Cardiac muscle cell (in vitro differentiated cells and primary cell): ENCODE measurements at regions not wholly inside any gene's neighbourhood (a gene's known extent, or its start where the extent isn't known, plus 50 kb on each side); places are given as distances from the start of the nearest gene placed in this dataset.

Source experiments
- DNase-seq, 2 donors: peaks; one replicate each; pipeline versions ENCODE4 v3.0.0 to v3.0.0-alpha.2; 2010 to 2017; ENCODE audit warnings: low read depth in 1 of 2, low spot score in 1 of 2
- H3K27ac ChIP-seq: fragments of 200-600 bp; sonication (generic); 2 replicates; pipeline ENCODE4 v1.5.1; 2016
- H3K27me3 ChIP-seq: fragments of 200-600 bp; sonication (generic); 2 replicates; pipeline ENCODE4 v1.6.0; 2016; ENCODE audit warnings: control low read depth
- H3K36me3 ChIP-seq: fragments of 200-600 bp; sonication (generic); 2 replicates; pipeline ENCODE4 v1.5.1; 2016; ENCODE audit warnings: control low read depth
- H3K4me1 ChIP-seq: fragments of 200-600 bp; sonication (generic); 2 replicates; pipeline ENCODE4 v1.8.1; 2017; ENCODE audit warnings: low read depth, mild to moderate bottlenecking, mixed run types
- H3K4me3 ChIP-seq: fragments of 200-600 bp; sonication (generic); 2 replicates; pipeline ENCODE4 v1.5.1; 2016; ENCODE audit warnings: mild to moderate bottlenecking
- H3K9me3 ChIP-seq: fragments of 200-600 bp; sonication (generic); 2 replicates; pipeline ENCODE4 v1.5.1; 2017; ENCODE audit warnings: low read depth, mild to moderate bottlenecking, control low read depth
- TF ChIP-seq, protein P1 (sequence below): IDR thresholded peaks from 2 replicates; pipeline ENCODE4 v1.5.1; 2012; ENCODE audit warnings: low read depth, mild to moderate bottlenecking, low read length

- no peaks in the 10 kb centered on the region for H3K36me3 ChIP-seq
- H3K27me3 ChIP-seq, result peaks cover 86% of the 10 kb centered on the region
- H3K9me3 ChIP-seq, result no peaks in the 10 kb centered on the region
- H3K4me1 ChIP-seq, result no peaks in the 10 kb centered on the region
- no peak overlapping the region for H3K27ac ChIP-seq
- H3K4me3 ChIP-seq, result peak overlapping the region; percentile 13
- TF ChIP-seq, protein P1, sequence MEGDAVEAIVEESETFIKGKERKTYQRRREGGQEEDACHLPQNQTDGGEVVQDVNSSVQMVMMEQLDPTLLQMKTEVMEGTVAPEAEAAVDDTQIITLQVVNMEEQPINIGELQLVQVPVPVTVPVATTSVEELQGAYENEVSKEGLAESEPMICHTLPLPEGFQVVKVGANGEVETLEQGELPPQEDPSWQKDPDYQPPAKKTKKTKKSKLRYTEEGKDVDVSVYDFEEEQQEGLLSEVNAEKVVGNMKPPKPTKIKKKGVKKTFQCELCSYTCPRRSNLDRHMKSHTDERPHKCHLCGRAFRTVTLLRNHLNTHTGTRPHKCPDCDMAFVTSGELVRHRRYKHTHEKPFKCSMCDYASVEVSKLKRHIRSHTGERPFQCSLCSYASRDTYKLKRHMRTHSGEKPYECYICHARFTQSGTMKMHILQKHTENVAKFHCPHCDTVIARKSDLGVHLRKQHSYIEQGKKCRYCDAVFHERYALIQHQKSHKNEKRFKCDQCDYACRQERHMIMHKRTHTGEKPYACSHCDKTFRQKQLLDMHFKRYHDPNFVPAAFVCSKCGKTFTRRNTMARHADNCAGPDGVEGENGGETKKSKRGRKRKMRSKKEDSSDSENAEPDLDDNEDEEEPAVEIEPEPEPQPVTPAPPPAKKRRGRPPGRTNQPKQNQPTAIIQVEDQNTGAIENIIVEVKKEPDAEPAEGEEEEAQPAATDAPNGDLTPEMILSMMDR, result no peak
- no peak for DNase-seq
Observed at GRCh38 chr14:101458741-101459550, 102.3 kb upstream of the DIO3 start.

DNA sequence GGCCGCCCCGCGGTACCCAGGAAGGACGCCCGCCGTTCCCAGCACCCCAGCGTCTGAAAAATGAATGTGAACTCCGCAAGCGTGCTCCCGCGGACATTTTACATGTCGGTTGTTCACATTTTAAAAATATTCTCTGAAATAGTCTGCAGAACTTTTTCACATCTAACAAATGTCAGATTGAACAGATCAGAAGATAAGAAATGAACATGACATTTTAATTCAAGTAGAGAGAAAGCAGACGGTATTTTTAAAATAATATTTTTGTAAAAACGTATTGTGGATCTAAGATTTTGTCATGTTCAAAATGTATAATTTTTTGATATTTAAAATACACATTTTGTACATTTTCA is 101.8 kb upstream of the DIO3 start:
- DNase-seq, result no peak
- peak overlapping the region; percentile 13 for H3K4me3 ChIP-seq
- TF ChIP-seq, protein P1, result no peak

GRCh38 chr14:101460521-101460920 is 100.8 kb upstream of the DIO3 start:
- Histone ChIP-seq H3K27me3 (peaks cover 70% of the 10 kb centered on the region), H3K36me3 (no peaks in the 10 kb centered on the region), H3K4me1 (no peaks in the 10 kb centered on the region), H3K4me3 (no peak overlapping the region), H3K9me3 (no peaks in the 10 kb centered on the region), H3K27ac (no peak overlapping the region)
- TF ChIP-seq, protein P1, result no peak
- DNase-seq, result no peak

More for the DNA sequence above, 101.8 kb upstream of the DIO3 start:
- Histone ChIP-seq H3K27me3 (peaks cover 80% of the 10 kb centered on the region), H3K4me1 (no peaks in the 10 kb centered on the region), H3K27ac (no peak overlapping the region), H3K36me3 (no peaks in the 10 kb centered on the region), H3K9me3 (no peaks in the 10 kb centered on the region)

DNA sequence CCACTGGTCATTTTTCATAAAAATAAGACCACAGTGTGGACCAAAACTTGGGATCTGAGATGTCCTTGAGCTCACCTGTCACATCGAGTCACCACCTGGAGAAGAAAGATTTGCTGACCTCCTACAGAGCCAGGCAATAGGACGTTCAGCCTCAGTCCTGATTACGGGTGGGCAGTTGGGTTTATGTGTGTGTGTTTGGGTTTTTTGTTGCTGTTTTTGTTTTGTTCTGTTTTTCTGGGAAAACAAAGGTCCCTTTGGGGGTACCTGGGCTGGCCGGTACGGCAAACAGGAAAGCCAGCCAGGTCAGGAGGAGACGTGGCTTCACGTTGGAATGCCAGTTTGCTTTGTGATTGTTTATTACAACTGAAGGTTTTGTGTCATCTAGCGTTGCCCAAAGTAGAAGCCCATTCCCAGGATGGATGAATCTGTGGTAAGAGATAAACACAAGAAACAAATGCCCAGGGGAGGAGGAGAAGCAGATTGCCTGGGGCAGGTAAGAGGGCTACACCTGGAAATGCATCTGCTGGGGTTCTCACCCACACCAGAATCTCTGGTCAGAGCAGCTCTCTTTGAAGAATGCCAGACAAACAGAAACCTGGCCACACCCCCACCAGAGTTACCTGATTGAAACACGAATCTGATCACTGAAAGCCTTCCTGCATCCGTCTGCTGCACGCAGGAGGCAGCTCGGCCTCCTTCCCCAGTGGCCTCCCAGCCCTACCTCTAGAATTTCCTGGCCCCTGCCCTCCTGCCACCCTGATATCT is 100.1 kb upstream of the DIO3 start:
- H3K9me3 ChIP-seq, result no peaks in the 10 kb centered on the region
- no peaks in the 10 kb centered on the region for H3K4me1 ChIP-seq
- TF ChIP-seq, protein P1, result no peak
- peaks cover 63% of the 10 kb centered on the region for H3K27me3 ChIP-seq
- no peak overlapping the region for H3K27ac ChIP-seq
- DNase-seq, result no peak
- H3K4me3 ChIP-seq, result no peak overlapping the region
- no peaks in the 10 kb centered on the region for H3K36me3 ChIP-seq

DNA sequence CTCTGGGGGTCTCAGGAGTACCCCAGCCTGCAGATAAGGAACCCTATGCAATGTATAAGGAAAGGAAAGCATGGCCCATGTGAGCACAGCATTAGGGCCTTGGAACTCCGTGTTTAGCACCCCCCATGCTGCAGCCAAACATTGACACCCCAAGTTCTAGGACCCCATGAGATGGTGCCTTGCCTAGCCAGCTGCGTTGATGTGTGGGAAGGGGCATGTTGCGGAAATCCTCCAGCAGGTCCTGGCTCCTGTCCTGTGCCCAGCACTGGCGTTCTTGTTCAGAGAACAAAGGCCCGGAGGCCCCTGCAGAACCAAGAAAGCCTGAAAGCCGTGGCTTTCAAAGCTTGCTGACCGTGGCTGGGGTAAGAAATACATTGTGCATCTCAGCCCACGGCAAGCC is 99.4 kb upstream of the DIO3 start:
- no peak for DNase-seq
- Histone ChIP-seq H3K9me3 (no peaks in the 10 kb centered on the region), H3K27me3 (peaks cover 56% of the 10 kb centered on the region), H3K4me3 (no peak overlapping the region), H3K27ac (no peak overlapping the region), H3K36me3 (no peaks in the 10 kb centered on the region), H3K4me1 (no peaks in the 10 kb centered on the region)
- TF ChIP-seq, protein P1, result no peak
